GM12874 (cell line): ENCODE measurements at regions not wholly inside any gene's neighbourhood (a gene's known extent, or its start where the extent isn't known, plus 50 kb on each side); places are given as distances from the start of the nearest gene placed in this dataset.

Source experiments
- TF ChIP-seq, protein P1 (sequence below): IDR thresholded peaks from 2 replicates; pipeline ENCODE4 v1.5.1; 2011; ENCODE audit warnings: low read depth, mild to moderate bottlenecking, control low read depth, low read length, moderate library complexity; ENCODE audit not compliant: insufficient read depth

DNA sequence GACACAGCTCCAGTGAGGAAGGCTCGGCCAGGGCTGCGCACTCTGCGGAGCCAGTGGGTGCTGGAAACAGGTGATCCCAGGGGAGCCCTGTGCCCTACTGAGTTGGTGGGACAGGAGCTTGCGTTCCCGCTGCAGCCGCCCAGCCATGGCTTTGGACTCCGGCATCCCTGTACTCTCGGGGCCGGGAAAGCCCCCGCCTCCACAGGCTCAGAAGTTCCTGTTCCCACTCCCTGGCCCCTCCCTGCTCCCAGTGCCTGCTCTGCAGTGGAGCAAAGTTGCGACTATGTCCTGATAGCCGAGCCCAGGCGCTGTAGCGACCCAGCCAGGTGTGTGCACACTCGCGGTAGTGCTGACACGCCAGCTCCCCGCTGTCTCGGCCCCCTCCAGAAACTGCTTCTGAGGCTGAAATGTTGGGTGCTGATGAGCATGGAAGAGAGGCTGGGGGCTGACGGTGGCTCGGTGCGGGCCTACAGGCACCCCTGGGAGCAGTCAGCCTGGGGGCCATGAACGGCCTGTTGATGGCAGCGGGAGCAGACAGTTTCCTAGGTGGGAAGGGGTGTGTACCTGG, 344.6 kb upstream of the MGAT4C start:
- TF ChIP-seq, protein P1, sequence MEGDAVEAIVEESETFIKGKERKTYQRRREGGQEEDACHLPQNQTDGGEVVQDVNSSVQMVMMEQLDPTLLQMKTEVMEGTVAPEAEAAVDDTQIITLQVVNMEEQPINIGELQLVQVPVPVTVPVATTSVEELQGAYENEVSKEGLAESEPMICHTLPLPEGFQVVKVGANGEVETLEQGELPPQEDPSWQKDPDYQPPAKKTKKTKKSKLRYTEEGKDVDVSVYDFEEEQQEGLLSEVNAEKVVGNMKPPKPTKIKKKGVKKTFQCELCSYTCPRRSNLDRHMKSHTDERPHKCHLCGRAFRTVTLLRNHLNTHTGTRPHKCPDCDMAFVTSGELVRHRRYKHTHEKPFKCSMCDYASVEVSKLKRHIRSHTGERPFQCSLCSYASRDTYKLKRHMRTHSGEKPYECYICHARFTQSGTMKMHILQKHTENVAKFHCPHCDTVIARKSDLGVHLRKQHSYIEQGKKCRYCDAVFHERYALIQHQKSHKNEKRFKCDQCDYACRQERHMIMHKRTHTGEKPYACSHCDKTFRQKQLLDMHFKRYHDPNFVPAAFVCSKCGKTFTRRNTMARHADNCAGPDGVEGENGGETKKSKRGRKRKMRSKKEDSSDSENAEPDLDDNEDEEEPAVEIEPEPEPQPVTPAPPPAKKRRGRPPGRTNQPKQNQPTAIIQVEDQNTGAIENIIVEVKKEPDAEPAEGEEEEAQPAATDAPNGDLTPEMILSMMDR: no peak

- TF ChIP-seq, protein P1: no peak
Measured at GRCh38 chr12:86597431-86597830, 341.2 kb upstream of the MGAT4C start.

DNA sequence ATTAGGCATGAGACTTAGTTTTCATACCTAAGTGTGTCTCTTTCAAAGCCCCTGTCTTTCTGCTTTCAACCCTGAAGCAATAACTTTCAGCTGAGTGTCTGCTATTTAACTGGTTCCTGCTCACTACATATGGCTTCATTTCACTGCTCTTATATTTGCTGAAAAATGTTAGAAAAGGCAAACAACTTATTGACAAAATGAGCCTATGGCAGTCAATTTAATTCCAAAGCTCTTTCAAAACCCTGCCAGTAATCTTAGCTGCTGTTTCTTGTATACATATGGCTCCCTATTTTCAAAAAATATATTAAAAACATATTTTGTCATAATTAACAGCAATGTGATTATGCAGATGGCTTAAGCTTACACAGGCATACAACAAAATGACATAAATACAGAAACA, 334.1 kb upstream of the MGAT4C start:
- TF ChIP-seq, protein P1: no peak

- TF ChIP-seq, protein P1: no peak
Measured at GRCh38 chr12:86574143-86574542, 318.0 kb upstream of the MGAT4C start.

- TF ChIP-seq, protein P1: no peak
Measured at GRCh38 chr12:86572455-86572854, 316.3 kb upstream of the MGAT4C start.

- TF ChIP-seq, protein P1: no peak
Measured at GRCh38 chr12:86565038-86565437, 308.8 kb upstream of the MGAT4C start.

DNA sequence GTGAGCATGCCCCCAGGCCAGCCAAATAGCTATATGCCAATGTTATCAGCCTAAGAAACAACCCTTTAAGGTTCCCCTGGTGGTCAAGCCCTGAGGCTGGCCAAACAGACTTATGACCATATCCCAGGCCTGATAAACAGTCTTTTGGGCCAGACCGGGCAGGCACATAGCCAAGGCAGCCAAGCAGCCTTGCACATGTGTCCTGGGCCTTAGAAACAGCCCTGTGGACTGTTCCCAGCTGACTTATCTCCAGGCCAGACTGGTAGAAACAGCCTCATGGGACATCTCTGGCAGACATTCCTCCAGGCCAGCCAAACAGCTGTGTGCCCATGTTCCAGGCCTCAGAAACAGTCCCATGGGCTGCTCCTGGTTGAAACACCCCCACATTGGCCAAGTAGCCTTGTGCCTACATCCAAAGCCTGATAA, 295.0 kb upstream of the MGAT4C start:
- TF ChIP-seq, protein P1: no peak
